NCI-H2081 treated with DMSO at 0.1 percent for 48 hours (cell line): ENCODE measurements at regions not wholly inside any gene's neighbourhood (a gene's known extent, or its start where the extent isn't known, plus 50 kb on each side); places are given as distances from the start of the nearest gene placed in this dataset.
"Not testable (repeated sequence)": the region's sequence is repeated elsewhere in the genome, so short reads cannot be mapped to it uniquely, and the experiment has no call there.

Source experiments
- DNase-seq: peaks from one replicate; lab custom pipeline; 2025; lab: John Stamatoyannopoulos, UW

DNA sequence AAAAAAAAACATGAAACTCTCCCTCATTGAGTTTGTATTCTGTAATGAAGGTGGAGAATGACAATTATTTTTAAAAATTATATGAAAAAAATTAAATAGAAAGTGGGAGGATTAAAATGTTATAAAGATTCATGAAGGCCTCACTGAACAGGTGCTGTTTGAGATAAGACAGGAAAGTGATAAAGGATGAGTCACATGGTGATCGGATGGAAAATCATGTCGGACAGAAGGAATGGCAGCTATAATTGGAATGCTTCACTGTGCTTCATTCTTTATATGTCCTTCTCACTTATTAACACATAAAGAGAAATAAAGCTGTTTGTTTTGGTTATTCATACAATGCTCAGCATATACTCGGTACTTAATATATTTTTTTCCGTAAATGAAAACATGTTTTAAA, 464.5 kb upstream of the RGMB start:
- no peak for DNase-seq

DNA sequence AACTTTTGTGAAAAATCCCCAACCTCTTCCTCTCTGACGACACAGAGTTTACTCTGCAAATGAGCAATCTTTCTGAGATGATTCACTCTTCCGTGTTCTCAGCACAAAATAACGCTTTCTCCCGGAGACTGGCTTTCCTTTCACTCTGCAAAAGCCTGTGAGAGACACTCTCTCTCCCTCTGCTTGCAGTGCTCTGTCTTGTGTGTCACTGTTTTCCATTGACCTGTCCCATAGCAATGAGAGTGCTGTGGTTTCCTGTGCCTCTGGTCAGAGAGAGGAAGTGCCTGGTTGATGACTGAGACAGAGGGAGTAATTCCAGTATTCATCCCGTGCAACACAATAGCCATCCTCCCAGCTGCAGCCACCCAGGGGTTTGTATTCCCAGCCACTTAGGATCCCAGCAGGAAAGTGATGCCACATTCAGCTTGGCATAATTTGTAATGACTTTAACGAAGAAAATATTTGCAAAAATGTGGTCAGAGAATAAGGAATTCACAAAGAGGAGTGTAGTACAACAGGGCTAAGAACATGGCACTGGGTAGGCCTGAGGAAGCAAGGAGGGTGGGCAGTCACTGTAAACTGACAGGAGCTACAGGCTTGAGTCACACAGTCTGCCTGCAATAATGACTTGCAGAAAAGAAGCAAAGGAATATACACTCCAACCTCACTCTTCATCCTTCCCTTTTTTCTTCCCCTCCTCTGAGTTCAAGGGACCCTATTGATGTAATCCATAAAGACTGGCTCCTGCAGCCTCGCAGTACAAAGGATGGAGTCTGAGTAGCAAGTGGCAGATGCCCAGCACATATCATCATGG, 463.5 kb upstream of the RGMB start:
- peak; percentile 23 for DNase-seq

DNA sequence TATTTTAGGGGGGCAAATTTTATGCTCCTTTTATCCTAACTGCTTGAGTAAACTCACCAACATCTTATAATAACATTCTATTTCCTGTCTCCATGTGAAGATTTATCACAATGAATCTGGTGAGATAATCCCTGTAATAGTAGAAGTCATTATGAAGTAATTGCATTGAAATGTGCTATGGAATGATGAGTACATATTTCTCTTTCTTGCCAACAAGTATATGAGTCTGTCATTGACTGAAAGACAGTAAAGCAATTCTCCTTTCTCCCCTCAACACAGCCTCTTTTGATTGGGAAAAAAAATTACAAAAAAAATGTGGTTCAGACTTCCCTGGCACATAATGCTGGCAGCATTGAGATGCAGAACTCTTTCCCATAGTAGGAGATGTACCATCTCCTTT, 459.2 kb upstream of the RGMB start:
- DNase-seq = no peak

DNA sequence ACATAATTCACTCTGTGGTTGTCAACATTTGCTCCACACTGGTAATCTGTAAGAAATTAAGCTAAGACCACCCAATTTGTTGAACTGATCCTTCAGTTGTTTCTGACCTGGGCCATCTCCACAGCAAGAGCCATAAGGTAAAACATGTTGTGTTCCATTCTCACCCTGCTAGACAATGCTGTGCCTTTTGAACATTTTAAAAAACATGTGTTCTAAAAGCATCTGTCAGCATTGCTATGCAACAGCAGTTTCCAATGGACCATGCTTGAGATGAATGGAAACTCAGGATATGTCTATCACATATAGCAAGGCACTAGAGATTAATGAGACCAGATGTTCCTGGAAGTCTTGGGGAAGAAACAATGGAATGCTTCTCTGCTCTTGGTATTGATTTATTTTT, 455.1 kb upstream of the RGMB start:
- no peak for DNase-seq

DNA sequence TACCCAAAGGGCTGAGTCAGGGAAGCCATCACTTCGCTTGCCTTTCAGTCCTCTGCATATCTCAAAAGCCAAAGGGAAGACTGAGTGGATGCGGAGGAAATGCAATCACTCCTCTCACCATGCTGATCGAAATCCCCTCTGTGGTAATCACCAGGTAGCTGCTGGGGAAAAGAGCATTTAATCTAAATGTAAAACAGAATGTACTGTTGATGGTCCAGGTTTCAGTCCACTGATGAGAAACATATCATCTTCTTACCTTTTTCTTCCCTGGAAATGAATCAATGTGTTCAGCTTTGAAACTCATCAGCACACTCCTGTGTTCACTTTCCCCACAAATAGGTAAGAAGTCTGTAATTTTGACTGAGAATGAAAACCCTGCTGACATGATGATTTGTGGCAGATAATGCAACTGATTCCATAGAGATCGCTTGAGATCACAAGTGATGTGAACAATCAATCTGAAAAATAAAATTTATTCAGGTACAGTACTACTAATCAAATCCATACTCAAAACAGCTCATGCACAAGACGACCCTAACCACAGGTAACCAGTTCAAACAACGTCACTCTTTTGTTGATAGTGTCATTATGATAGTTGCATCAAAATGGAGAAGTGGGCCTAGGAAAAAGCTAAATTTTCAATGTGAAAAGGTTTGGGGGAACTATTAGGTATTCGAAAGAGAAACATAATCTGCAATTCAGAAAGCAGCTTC, 454.0 kb upstream of the RGMB start:
- no peak for DNase-seq

DNA sequence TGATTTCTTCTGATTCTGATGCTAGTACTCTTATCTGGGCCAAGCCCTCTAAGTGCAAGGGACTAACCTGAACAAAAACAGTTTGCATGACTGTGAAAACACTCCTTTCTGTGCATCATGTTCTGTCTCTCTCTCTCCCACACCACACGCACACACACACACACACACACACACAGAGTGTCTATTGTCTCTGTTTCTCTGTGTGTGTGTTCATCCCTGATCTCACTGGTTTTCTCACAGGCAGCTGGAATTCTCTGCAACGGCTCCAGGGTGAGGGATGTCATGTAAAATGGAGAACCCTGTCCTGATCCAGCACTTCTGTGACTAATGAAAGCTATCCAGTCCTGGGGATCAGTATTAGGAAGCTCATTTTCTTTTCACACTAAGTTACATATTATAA, 453.1 kb upstream of the RGMB start:
- DNase-seq = no peak

DNA sequence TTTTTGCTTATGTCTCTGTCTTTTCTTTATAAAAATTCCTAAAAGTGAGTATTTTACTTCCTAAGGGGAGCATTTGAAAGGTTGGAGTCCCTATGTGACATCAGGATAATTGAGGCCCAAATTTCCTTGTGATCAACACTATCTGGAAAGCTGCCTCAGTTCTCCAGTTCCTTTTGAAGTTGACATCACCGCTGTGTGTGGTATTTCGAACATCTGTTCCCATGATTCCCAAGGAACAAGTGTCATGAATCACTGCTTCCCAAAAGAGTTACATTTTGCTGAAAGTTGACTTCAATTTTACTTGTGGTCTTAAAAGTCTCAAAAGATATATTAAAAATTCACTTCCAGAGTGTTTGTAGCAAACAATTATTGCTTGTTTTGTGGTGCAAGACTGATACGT, 452.1 kb upstream of the RGMB start:
- DNase-seq = no peak

DNA sequence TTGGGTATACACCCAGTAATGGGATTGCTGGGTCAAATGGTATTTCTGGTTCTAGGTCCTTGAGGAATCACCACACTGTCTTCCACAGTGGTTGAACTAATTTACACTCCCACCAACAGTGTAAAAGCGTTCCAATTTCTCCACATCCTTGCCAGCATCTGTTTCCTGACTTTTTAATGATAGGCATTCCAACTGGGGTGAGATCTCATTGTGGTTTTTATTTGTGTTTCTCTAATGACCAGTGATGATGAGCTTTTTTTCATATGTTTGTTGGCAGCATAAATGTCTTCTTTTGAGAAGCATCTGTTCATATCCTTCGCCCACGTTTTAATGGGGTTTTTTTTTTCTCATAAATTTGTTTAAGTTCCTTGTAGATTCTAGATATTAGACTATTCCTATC, 448.3 kb upstream of the RGMB start:
- not testable (repeated sequence) for DNase-seq

DNA sequence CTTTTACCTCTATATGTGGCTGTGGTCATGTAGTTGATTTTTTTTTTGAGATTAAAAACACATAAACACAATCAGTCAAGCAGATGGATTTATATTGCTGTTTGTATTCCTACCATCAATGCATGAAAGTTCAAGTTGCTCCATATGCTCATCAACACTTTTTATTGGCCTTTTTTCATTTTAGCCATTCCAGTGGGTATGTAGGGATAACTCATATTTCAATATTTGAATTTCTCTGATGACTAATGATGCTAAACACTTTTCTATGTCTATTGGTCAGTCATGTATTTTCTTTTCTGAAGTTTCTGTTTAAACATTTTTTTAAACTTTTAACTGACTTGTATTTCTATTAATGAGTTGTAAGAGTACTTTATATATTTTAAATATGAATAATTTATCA, 445.4 kb upstream of the RGMB start:
- no peak for DNase-seq

DNA sequence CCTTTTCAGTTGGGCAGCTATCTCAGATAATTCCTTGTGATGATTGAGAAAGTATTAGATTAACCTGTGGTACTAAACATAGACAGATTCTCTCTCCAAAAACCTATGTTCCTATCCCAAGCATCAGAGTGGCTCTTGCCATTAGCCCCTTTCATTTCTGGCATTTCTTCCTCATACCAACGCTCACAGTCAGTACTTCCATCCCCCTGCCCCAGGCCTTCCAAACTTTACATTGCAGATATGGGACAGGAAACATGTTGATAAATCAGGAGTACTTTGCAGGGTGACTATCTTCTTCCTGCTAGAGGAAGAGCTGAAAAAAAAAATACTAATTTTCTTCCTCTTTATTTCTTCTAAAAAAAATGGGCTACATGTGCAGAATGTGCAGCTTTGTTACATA, 442.6 kb upstream of the RGMB start:
- DNase-seq = no peak

DNA sequence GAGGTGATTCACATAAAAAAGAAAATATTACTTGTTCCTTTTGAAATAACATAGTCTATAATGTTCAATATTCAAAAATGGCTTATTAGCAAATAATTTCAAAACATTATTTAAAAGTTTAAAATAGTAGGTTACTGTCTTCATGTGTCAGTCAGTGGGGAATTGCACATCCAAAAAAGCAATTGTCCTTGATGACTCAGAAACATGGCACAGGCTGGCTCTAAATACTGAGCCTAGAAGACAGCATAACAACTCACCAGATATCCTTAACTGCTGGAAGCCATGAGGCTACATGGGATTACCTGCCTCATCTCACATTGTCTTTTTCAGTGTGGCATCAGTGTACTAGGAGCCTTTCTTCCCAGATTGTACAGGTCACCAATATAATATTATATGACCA, 439.5 kb upstream of the RGMB start:
- DNase-seq = no peak

DNA sequence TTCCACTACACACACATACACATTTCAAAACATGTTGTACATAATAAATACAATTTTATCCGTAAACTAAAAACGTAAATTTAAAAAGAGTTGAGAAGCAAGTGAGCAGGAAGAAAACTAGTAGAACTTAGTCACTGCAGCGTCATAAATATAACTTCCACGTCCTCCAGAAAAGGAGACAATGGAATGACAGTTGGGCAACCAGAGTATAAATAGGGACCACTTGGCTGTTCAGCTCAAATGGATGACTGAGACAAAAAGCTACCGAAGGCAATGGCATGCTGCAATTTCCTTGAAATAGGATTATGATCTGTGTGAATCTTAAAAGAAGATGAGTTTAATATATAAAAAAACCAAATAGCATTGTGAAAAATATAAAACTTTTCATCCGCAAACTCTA, 438.5 kb upstream of the RGMB start:
- DNase-seq = no peak

DNA sequence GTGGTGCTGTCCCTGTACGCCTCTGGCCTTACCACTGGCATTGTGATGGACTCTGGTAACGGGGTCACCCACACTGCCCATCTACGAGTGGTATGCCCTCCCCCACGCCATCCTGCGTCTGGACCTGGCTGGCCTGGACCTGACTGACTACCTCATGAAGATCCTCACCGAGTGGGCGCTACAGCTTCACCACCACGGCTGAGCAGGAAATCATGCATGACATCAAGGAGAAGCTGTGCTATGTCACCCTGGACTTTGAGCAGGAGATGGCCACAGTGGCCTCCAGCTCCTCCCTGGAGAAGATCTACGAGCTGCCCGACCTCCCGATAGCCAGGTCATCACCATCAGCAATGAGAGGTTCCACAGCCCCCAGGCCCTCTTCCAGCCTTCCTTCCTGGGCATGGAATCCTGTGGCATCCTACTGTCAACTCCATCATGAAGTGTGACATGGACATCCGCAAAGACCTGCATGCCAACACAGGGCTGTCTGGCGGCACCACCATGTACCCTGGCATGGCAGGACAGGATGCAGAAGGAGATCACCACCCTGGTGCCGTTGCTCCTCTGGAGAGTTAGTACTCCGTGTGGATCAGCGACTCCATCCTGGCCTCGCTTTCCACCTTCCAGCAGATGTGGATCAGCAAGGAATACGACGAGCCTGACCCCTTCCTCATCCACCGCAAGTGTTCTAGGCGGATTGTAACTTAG, 434.2 kb upstream of the RGMB start:
- DNase-seq = no peak

DNA sequence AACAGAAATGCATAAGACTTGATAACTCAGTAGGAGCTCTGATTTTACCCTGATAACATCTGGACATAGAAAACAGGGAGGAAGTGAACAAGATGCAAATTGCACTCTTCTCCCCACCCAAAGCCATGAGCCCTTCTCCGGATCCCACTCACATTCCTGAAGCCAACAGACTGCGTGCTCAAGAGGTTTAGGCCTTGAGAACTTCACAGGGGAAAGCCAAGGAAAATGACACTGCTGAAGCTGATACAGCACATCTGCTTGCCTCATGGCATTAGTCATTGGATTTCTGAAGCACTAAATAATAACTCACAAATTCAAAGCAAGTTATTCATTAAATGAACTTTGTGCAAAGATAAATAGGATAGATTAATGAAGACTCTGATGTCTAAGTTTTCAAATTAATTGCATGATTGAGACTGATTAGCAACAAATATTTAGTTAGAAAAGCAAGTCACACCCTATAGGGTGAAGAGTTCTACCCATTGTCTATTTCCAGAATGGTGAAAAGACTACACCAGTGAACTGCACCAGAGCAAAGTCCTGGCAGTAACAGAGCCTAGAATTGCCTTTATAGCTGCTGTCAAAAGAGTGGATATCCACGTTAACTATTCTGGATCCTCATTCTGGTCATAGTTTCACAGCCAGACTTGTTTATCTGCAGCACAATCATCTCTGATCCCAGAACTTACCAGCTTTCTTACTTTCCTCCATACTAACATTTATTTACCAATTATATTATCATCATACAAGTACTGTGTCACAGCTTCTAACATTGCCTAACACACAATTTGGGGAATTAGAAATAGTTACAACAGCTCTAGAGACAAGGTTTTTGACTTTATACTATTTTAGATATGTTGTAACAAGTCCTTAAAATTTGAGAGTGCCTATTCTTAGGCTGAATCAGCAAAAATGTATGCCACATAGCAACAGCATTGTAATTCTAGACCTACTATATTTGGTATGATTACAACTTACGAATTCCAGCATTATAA, 432.1 kb upstream of the RGMB start:
- DNase-seq = no peak

DNA sequence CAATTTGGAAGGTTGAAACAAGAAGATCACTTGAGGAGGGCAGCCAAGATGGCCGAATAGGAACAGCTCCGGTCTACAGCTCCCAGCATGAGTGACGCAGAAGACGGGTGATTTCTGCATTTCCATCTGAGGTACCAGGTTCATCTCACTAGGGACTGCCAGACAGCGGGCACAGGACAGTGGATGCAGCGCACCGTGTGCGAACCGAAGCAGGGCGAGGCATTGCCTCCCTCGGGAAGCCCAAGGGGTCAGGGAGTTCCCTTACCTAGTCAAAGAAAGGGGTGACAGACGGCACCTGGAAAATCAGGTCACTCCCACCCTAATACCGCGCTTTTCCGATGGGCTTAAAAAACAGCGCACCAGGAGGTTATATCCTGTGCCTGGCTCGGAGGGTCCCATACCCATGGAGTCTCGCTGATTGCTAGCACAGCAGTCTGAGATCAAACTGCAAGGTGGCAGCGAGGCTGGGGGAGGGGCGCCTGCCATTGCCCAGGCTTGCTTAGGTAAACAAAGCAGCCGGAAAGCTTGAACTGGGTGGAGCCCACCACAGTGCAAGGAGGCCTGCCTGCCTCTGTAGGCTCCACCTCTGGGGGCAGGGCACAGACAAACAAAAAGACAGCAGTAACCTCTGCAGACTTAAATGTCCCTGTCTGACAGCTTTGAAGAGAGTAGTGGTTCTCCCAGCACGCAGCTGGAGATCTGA, 430.4 kb upstream of the RGMB start:
- not testable (repeated sequence) for DNase-seq

DNA sequence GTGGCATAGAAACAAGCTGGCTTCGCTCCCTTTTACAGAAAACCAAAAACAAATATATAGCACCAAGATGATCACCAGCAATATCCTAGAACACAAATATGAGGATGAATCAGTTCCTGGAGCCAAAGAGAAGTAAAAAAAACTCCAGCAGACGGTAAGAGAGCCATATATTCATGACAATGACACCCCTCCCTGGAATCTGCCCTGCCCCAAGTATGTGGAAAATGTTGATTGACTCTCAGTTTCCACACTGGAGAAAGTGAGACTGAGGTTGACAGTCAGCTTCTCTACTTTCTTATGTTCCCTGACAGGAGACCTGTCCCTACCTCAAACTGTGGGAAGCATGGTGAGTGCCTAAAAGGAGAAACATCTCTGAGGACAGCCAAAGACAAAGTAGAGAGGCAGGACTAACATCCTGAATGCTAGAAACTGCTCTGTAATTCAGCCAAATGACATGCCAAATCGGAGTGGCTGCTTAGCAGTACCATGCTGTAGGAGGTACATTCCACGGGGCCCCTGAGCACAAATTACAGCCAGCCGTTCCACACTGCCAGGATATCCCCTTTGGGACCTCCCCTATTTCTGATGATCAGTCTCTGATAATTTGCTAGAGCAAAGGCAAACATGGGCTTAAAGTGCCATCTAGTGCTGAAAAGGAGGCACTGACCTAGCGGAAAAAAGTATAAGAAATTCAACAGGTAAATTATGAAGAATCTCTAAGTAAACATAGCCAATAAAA, 424.0 kb upstream of the RGMB start:
- no peak for DNase-seq

DNA sequence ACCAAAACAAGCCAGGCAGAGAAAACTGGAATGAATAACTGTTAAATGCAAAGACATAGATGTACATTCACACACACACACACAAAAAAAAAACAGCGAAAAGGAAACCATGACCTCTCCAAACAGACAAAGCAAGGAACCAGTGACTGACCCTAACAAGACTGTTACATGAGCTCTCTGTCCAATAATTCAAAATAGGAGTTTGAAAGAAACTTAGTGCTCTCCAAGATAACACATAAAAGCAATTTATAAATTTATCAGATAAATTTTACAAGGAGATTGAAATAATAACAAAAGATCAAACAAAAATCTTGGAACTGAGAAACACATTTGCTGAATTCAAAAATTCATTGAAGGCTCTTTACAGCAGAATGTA, 423.5 kb upstream of the RGMB start:
- DNase-seq = no peak

DNA sequence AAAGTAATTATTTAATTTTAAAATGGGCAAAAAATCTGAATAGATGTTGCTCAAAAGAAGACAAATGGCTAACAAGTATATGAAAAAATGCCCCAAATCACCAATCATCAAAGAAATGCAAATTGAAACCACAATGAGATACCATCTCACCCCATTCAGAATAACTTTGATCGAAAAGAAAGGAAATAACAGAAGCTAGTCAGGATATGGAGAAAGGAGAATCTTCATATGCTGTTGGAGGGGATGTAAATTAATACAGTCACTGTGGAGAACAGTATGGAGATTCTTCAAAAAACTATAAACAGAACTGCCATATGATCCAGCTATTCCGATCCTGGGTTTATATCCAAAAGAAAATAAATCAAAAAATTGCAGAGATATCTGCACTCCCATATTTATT, 418.5 kb upstream of the RGMB start:
- DNase-seq = no peak

DNA sequence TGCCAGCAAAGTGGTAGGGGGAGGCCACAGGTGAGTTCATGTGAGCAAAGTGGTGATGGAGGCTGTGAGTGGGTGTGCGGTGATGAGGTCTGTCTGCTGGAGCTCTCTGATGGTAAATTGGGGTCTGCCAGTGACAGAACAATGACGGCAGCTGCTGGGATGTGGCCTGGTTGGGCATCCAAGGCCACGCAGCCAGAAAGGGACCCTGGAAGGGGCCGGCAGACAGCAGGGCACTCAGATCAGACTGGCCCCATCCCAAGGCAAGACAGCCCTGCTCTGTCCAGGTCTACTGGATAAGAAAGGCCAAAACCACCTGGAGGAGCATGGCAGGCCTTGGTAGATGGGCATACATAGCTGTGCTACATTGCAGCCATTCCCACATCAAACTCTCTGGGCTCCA, 412.9 kb upstream of the RGMB start:
- no peak for DNase-seq

DNA sequence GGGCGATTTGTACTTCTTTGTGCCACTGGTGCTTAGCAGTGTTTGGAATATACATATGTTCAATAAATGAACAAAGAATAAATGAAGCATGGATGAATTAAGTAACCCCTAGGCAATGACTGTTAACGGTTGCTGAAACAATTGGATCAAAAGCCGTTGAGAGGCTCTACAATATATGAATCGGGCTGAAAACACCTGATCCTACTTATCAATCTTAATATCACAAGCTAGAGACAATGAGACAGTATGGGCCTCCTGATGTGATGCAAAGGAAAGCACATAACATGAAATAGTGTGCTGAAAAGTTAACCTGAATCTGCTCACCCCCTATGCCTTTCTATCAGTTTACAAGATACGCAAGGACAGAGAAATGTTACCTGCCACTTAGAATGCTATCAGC, 410.3 kb upstream of the RGMB start:
- no peak for DNase-seq

DNA sequence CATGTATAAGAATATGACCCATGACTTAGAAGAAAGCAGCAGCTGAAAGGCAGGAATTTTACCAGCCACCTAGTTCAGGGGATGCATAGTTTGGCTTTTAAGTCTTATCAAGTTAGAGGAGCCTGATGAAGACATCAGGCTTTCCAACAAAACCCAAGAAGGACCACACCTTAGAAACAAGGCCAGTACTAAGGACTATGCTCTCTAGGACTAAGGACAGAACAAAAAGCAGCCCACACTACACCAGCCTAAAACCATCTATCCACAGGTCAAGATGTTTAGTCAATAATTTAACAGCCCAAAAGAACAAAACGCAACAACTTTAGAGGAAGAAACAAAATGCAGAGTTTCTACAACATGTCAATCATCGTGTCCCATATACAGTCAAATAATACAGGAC, 408.9 kb upstream of the RGMB start:
- no peak for DNase-seq
